AG09319 (cell line): ENCODE measurements at regions not wholly inside any gene's neighbourhood (a gene's known extent, or its start where the extent isn't known, plus 50 kb on each side); places are given as distances from the start of the nearest gene placed in this dataset.

ENCODE experiments used
- DNase-seq: peaks from one replicate; pipeline ENCODE4 v3.0.0-alpha.2; 2010; ENCODE audit warnings: low read depth; ENCODE audit errors: extremely low read depth
- TF ChIP-seq, protein P1 (sequence below): IDR thresholded peaks from 2 replicates; pipeline ENCODE4 v1.5.1; 2011; ENCODE audit warnings: low read depth, mild to moderate bottlenecking, inconsistent platforms, low read length, moderate library complexity

DNA sequence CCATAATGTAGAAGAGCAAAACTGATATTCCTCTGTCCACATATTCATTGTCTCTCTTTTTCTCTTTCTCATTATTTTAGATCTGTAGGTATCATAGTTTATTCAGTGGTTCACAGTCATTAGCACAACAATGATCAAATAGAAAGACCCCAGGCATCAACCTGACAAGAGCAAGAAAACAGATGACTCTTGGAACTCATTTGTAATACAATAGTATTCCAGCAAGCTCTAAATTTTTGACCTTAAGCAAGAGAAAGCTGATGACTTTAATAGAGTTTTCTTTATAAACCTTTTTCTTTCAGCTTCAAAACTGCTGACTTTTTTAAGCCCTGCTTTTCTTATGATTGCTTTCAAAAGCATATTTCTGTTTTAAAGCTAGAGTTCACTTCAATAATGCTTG lies 507.5 kb upstream of the SORCS1 start:
- DNase-seq = no peak

DNA sequence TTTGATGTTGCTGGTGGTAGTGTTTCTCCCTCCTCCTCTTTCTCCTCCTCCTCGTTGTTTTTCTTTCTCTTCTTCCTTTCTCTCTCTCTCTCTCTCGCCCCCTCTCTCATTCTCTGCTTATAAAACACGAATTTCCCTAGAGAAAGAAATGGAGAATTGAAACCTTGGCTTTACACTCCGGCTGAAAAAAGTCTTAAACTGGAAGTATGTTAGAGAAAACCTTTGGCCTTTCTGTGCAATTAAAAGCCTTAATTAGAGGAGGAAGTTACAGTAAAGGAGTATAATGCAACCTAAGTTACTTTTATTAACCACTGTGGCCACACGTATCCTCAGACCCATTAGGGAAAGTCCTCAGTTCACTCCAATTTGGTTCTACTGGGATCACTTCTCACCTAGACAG lies 501.7 kb upstream of the SORCS1 start:
- TF ChIP-seq, protein P1, sequence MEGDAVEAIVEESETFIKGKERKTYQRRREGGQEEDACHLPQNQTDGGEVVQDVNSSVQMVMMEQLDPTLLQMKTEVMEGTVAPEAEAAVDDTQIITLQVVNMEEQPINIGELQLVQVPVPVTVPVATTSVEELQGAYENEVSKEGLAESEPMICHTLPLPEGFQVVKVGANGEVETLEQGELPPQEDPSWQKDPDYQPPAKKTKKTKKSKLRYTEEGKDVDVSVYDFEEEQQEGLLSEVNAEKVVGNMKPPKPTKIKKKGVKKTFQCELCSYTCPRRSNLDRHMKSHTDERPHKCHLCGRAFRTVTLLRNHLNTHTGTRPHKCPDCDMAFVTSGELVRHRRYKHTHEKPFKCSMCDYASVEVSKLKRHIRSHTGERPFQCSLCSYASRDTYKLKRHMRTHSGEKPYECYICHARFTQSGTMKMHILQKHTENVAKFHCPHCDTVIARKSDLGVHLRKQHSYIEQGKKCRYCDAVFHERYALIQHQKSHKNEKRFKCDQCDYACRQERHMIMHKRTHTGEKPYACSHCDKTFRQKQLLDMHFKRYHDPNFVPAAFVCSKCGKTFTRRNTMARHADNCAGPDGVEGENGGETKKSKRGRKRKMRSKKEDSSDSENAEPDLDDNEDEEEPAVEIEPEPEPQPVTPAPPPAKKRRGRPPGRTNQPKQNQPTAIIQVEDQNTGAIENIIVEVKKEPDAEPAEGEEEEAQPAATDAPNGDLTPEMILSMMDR = no peak
- DNase-seq = no peak

More for the DNA sequence above, 507.5 kb upstream of the SORCS1 start:
- TF ChIP-seq, protein P1 = no peak

DNA sequence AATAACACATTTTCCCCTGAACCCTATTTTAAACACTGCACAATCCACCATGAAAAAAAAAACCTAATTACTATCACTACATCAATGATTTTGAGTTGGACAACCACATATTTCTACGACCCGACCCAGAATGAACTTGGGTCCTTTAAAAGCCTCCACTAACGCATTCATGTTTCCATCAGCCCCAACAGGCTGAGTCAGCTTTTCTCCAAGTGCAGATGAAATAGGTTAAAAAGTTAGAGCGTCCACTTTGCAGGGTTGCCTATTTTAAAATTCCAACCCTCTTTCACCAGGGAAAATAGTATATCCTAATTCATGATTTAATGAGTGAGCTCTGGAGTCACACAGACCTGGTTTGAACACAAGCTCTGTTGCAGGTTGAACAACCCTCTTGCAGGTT lies 501.0 kb upstream of the SORCS1 start:
- TF ChIP-seq, protein P1 = no peak
- DNase-seq = no peak

DNA sequence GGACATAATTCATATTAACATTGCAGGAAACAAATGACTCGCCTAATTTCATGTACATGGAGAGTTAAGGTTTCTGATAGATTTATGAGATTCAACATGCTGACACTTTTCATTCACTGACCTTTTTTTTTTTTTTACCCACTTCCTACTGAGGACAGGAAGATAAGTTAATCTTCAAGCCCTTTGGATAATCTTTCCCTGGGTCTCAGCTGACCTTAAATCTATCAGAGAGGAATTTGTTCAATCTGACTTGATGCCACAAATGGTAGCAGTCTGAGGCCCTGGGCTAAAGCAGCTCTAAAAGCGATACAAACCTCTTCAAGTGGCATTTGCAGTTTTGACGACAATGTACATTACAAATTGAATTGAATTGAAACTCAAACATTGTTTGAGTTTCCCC lies 493.3 kb upstream of the SORCS1 start:
- no peak for DNase-seq
- TF ChIP-seq, protein P1 = no peak

DNA sequence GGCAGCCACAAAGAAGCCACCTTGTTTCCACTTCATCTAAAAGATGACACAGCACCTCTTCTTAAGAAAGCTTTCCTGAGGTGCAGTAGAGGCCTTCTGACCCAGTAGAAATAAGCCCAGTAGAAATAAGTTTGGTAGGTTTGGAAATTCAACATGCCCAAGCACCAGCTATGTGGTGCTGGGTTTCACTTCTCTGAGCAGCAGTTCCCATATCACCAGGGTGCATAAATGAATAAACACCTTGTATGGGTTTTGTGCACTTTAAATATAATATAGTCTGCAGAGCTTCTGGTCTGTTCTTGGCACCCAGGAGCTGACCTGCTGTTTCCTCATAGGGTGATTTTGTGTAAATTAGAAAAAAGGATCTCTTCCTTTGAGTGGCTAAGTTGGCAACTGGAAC lies 492.4 kb upstream of the SORCS1 start:
- no peak for DNase-seq
- TF ChIP-seq, protein P1 = no peak

DNA sequence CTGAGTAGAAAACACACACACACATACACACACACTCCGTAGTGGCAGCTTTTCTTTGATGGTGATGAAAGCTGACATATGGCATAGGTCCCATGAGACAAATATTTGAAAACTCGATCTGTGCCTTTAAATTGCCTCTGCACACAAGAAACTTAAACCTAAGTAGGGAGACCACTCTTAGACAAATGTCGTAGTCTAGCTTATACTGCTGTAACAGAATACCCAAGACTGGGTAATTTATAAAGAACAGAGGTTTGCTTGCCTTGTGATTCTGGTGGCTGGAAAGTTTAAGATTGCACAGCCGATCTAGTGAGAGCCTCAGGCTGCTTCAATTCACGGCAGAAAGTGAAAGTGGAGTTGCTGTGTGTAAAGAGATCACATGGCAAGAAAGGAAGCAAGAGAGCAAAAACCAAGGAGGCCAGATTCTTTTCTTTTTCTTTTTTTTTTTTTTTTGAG lies 489.4 kb upstream of the SORCS1 start:
- TF ChIP-seq, protein P1 = no peak
- peak; percentile 27 for DNase-seq

DNA sequence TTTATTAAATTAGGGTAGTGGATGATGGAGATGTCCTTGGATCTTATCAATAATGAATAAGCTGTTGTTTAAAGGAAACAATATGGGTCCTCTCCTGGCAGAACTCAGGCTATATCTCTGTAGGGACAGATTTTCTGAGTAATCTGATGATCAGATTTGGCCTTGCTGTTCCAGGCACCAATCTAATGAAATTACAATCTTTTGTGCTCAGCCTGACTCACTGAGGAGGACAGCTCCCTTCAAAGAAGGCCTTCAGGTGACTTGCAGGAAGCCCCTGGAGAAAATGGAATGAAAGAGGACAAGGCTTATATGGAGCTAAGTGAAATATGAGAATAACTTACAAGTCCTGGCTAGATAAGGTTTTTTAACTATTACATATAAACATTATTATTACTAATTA lies 486.4 kb upstream of the SORCS1 start:
- no peak for DNase-seq
- TF ChIP-seq, protein P1 = no peak
